Neuronal stem cell (in vitro differentiated cells): ENCODE measurements at regions not wholly inside any gene's neighbourhood (a gene's known extent, or its start where the extent isn't known, plus 50 kb on each side); places are given as distances from the start of the nearest gene placed in this dataset.

ENCODE experiments used
- DNase-seq: peaks from one replicate; pipeline ENCODE4 v3.0.0-alpha.2; 2013; ENCODE audit warnings: low spot score
- H2AFZ ChIP-seq: one replicate; pipeline ENCODE4 v1.6.1; 2013; ENCODE audit warnings: mild to moderate bottlenecking, low read length, inconsistent platforms
- H2AK5ac ChIP-seq: 2 replicates; pipeline ENCODE4 v1.6.1; 2013; ENCODE audit warnings: low read depth, mild to moderate bottlenecking, inconsistent platforms, low read length, moderate library complexity, mixed read lengths
- H2BK120ac ChIP-seq: 2 replicates; pipeline ENCODE4 v1.6.1; 2013; ENCODE audit warnings: low read depth, mild to moderate bottlenecking, inconsistent platforms, low read length, moderate library complexity, mixed read lengths
- H2BK12ac ChIP-seq: one replicate; pipeline ENCODE4 v1.6.1; 2013; ENCODE audit warnings: low read length, inconsistent platforms
- H2BK15ac ChIP-seq: 2 replicates; pipeline ENCODE4 v1.6.1; 2013; ENCODE audit warnings: mild to moderate bottlenecking, low read length, inconsistent platforms, mixed read lengths
- H2BK5ac ChIP-seq: one replicate; pipeline ENCODE4 v1.6.1; 2013; ENCODE audit warnings: inconsistent platforms, mild to moderate bottlenecking, low read length, moderate library complexity
- H3K14ac ChIP-seq: one replicate; pipeline ENCODE4 v1.6.1; 2013; ENCODE audit warnings: low read length, inconsistent platforms
- H3K18ac ChIP-seq: 2 replicates; pipeline ENCODE4 v1.6.1; 2013; ENCODE audit warnings: low read length, inconsistent platforms
- H3K23ac ChIP-seq: 2 replicates; pipeline ENCODE4 v1.6.1; 2013; ENCODE audit warnings: low read depth, mild to moderate bottlenecking, mixed read lengths, low read length, inconsistent platforms; ENCODE audit not compliant: poor library complexity
- H3K27ac ChIP-seq: replicated peaks from 3 replicates; pipeline ENCODE4 v1.5.1; 2013; ENCODE audit warnings: low read length, inconsistent platforms
- H3K27me3 ChIP-seq, 3 experiments: 2 replicates each; pipeline ENCODE4 v1.6.1; 2013; ENCODE audit warnings: low read length in 3 of 3, mild to moderate bottlenecking in 2 of 3, inconsistent platforms in 1 of 3, low read depth in 1 of 3, mixed read lengths in 1 of 3, moderate library complexity in 1 of 3; ENCODE audit not compliant: control insufficient read depth in 3 of 3, insufficient read depth in 3 of 3
- H3K36me3 ChIP-seq, 2 donors: replicated peaks in 1 of 2; 2 replicates each; pipeline ENCODE4 v1.6.1; 2013; ENCODE audit warnings: low read length in 2 of 2; ENCODE audit not compliant: control insufficient read depth in 2 of 2, insufficient read depth in 2 of 2
- H3K4ac ChIP-seq: 2 replicates; pipeline ENCODE4 v1.6.1; 2013; ENCODE audit warnings: inconsistent platforms, mild to moderate bottlenecking, low read length, moderate library complexity
- H3K4me1 ChIP-seq, 2 donors: 1 replicate in 1 of 2; 2 replicates in 1 of 2; pipeline ENCODE4 v1.6.1; 2013; ENCODE audit warnings: low read length in 2 of 2, low read depth in 1 of 2; ENCODE audit not compliant: control insufficient read depth in 2 of 2, insufficient read depth in 1 of 2
- H3K4me2 ChIP-seq: one replicate; pipeline ENCODE4 v1.6.1; 2013; ENCODE audit warnings: mild to moderate bottlenecking, low read length, inconsistent platforms; ENCODE audit not compliant: insufficient read depth, poor library complexity, severe bottlenecking
- H3K4me3 ChIP-seq, 2 donors: 2 replicates each; pipeline ENCODE4 v1.5.1; 2013; ENCODE audit warnings: low read length in 2 of 2, mild to moderate bottlenecking in 2 of 2, inconsistent platforms in 1 of 2, moderate library complexity in 1 of 2
- H3K79me1 ChIP-seq: one replicate; pipeline ENCODE4 v1.6.1; 2013; ENCODE audit warnings: low read depth, mild to moderate bottlenecking, inconsistent platforms, low read length, moderate library complexity
- H3K9ac ChIP-seq: one replicate; pipeline ENCODE4 v1.6.1; 2013; ENCODE audit warnings: mild to moderate bottlenecking, low read depth, low read length, inconsistent platforms; ENCODE audit not compliant: poor library complexity
- H3K9me3 ChIP-seq, 2 donors: replicated peaks in 1 of 2; 2 replicates each; pipeline versions ENCODE3 to v1.6.1; 2013; ENCODE audit warnings: low read length in 2 of 2, mild to moderate bottlenecking in 2 of 2, inconsistent platforms in 1 of 2, low read depth in 1 of 2, mixed read lengths in 1 of 2, moderate library complexity in 1 of 2; ENCODE audit not compliant: control insufficient read depth in 2 of 2, insufficient read depth in 1 of 2
- H4K8ac ChIP-seq: one replicate; pipeline ENCODE4 v1.6.1; 2013; ENCODE audit warnings: low read depth, mild to moderate bottlenecking, inconsistent platforms, low read length, moderate library complexity
- H4K91ac ChIP-seq: one replicate; pipeline ENCODE4 v1.6.1; 2013; ENCODE audit warnings: low read length, low read depth, mild to moderate bottlenecking, inconsistent platforms; ENCODE audit not compliant: poor library complexity
- WGBS, 2 donors: extraction: QIAGEN DNeasy Blood & Tissue Kit; methylation state at CpG; one replicate each; pipeline ENCODE4 v1.1.7; 2013; ENCODE audit warnings: missing lambda C conversion rate in 2 of 2, mixed read lengths in 1 of 2; ENCODE audit not compliant: insufficient read length in 2 of 2, insufficient replicate concordance in 1 of 2; ENCODE audit errors: extremely low coverage in 2 of 2; 5-methylcytosine and 5-hydroxymethylcytosine counted together

DNA sequence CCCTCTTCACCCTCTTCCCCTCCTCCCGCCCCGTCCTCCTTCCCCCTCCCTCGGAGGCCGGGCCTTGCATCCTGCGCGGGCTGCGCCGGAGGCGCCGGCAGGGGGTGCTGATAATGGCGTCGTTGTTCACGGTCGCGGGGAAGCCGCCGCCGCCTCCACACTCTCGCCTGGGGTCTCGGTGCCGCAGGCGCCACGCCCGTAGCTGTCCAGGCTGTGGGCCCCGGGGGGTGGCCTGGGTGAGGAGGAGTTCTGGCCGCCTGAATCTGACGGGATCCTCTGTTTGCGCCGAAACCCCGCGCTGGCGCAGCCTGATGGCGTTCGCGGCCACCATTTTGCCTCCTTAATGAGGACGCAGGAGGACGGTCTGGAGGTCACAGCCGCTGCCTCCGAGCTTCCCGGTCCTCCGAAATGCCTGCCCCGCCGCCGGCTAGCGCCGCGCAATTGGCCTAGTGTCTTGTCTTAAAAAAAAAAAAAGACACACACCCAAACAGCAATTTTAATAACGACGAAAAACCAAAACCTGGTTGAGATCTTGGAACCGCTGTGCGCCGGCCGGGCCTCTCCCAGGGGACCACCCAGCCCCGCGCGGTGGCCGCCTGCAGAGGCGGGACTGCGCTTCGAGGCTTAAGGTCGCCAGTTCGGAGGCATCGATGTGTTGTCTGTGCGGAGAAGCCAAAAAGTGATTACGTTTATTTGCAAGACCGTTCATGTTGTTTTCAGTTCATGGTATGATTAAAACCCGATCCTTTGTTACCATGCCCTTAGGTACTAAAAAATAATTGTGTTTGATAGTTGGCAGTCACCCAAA is 106.6 kb upstream of the HNRNPU start:
- Histone ChIP-seq H3K9ac (peak overlapping the region; percentile 98), H3K23ac (peak overlapping the region; percentile 98), H4K91ac (no peak overlapping the region), H3K27me3 (no peaks in the 10 kb centered on the region), H3K27ac (peak overlapping the region; percentile 100), H3K4ac (no peak overlapping the region), H4K8ac (no peak overlapping the region), H3K9me3 (peaks cover 0 to 3% of the 10 kb centered on the region in 2 donors), H2BK12ac (no peak overlapping the region), H2BK5ac (peak overlapping the region; percentile 96), H3K18ac (peak overlapping the region; percentile 100), H3K79me1 (no peaks in the 10 kb centered on the region), H3K4me2 (peak overlapping the region; percentile 56), H3K36me3 (no peaks in the 10 kb centered on the region), H3K14ac (no peak overlapping the region), H3K4me1 (peaks cover 0 to 11% of the 10 kb centered on the region in 2 donors), H2BK15ac (no peak overlapping the region), H3K4me3 (peak overlapping the region; percentile 65 to 98), H2AFZ (peak overlapping the region; percentile 86), H2BK120ac (peak overlapping the region; percentile 14), H2AK5ac (no peak overlapping the region)
- WGBS, 2 donors = no CpG with 5 or more reads among the region's 67 CpGs
- peak; percentile 95 for DNase-seq

DNA sequence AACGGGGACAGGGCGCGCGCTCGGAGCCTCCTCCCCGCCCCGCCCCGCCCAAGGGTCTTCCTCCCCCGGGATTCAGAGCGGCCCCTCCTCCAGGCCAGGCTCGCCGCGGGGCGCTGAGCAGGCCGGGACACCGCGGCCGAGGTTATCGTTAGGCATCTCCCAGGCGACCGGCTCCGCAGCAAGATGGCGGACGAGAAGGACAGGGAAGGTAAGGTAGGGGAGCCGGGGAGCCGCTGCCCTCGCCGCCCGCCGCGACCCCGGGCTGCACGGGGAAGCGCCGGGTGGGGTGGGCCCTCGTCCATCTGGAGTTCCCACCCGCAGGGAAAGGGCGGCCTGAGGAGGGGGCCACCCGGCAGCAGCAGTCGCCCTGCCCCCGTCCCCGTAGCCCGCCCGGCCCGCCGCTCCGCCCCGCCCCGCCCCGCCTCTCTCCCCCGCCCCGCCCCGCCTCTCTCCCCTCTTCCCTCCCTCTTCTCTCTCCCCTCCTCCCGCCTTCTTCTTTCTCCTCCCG is 105.9 kb upstream of the HNRNPU start:
- H4K91ac ChIP-seq = no peak overlapping the region
- H2AFZ ChIP-seq = peak overlapping the region; percentile 86
- H2BK120ac ChIP-seq = peak overlapping the region; percentile 87
- H3K9me3 ChIP-seq = peaks cover 0 to 3% of the 10 kb centered on the region in 2 donors
- H3K4me3 ChIP-seq = peak overlapping the region; percentile 65 to 85
- H2BK12ac ChIP-seq = no peak overlapping the region
- peak overlapping the region; percentile 78 for H2BK15ac ChIP-seq
- H3K27ac ChIP-seq = peak overlapping the region; percentile 100
- no peak overlapping the region for H2AK5ac ChIP-seq
- H3K4ac ChIP-seq = no peak overlapping the region
- no peaks in the 10 kb centered on the region for H3K36me3 ChIP-seq
- peak; percentile 93 for DNase-seq
- peak overlapping the region; percentile 98 for H3K23ac ChIP-seq
- WGBS, 2 donors = no CpG with 5 or more reads among the region's 55 CpGs
- H3K9ac ChIP-seq = peak overlapping the region; percentile 95
- H2BK5ac ChIP-seq = peak overlapping the region; percentile 96
- no peak overlapping the region for H3K14ac ChIP-seq
- H3K4me2 ChIP-seq = peak overlapping the region; percentile 75
- H3K27me3 ChIP-seq = no peaks in the 10 kb centered on the region
- peak overlapping the region; percentile 99 for H3K18ac ChIP-seq
- H3K79me1 ChIP-seq = no peaks in the 10 kb centered on the region
- peaks cover 0 to 11% of the 10 kb centered on the region in 2 donors for H3K4me1 ChIP-seq
- no peak overlapping the region for H4K8ac ChIP-seq

DNA sequence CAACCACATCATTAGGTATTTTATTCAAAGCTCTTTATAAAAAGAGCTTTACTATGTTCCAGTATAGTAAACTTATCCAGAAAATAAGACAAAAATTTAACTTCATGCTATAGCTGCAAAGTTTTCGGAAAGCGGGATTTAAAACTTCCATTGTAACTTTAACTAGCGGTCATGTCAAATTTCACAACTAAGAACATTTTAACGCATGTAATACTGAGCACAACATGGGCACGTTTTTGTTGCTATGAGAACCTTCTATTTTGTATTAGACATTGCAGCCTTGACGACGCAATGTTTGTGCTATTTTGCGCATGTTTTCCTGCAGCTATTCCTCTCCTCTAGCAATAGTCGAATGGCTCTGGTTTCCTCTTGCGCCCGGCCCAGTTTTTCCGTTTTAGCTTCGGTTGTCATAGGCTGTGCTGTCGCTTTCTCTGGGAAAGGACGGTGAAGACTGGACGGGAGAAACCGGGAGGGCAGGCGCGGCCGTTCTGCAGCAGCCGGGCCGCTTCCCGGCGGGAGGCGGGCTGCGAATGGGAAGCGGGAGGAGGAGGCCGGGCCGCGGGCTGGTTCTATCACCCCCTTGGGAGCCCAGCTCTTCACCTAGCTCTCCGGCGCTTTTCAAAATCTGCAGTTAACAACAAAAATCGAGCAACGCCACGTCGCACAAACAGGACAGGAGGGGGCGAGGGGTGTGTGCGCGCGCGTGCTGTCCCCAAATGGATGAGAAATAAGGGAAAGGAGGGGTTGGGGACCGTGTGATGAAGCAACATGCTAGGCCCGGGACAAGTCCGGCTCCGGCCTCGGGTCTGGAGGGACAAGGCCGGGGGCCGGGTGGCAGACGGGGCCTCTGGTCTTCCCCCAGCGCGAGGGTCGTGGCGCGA is 105.3 kb upstream of the HNRNPU start:
- Histone ChIP-seq H3K18ac (peak overlapping the region; percentile 99), H4K8ac (no peak overlapping the region), H4K91ac (no peak overlapping the region), H3K4me3 (peak overlapping the region; percentile 65 to 85), H3K4me2 (peak overlapping the region; percentile 75), H3K27me3 (no peaks in the 10 kb centered on the region), H3K27ac (peak overlapping the region; percentile 99), H3K14ac (peak overlapping the region; percentile 14), H2BK5ac (peak overlapping the region; percentile 96), H3K4ac (no peak overlapping the region), H3K23ac (peak overlapping the region; percentile 87), H3K9me3 (peaks cover 0 to 2% of the 10 kb centered on the region in 2 donors), H3K79me1 (no peaks in the 10 kb centered on the region), H2BK12ac (no peak overlapping the region), H3K36me3 (no peaks in the 10 kb centered on the region), H3K4me1 (peaks cover 0 to 11% of the 10 kb centered on the region in 2 donors), H2BK15ac (peak overlapping the region; percentile 78), H2BK120ac (peak overlapping the region; percentile 87), H2AK5ac (peak overlapping the region; percentile 83), H2AFZ (peak overlapping the region; percentile 86), H3K9ac (peak overlapping the region; percentile 95)
- DNase-seq = no peak
- no CpG with 5 or more reads among the region's 54 CpGs for WGBS, 2 donors
